GM12892 (cell line): ENCODE measurements at regions not wholly inside any gene's neighbourhood (a gene's known extent, or its start where the extent isn't known, plus 50 kb on each side); places are given as distances from the start of the nearest gene placed in this dataset.
A peak's percentile ranks its signal among the peaks of the same experiment; 100 is the strongest.

Source experiments
- DNase-seq: peaks from one replicate; pipeline ENCODE4 v3.0.0; 2011; ENCODE audit not compliant: insufficient read length
- FAIRE-seq: peaks from 2 replicates; lab custom pipeline; 2011; peaks lifted over from hg19 to GRCh38; lab: Jason Lieb, UNC
- POLR2A ChIP-seq: IDR thresholded peaks from 2 replicates; pipeline ENCODE4 v1.6.1; 2011; ENCODE audit warnings: low read depth, low read length, control low read depth
- POLR2AphosphoS5 ChIP-seq: IDR thresholded peaks from 2 replicates; pipeline ENCODE4 v1.6.1; 2011; ENCODE audit warnings: low read depth, low read length, control low read depth
- TAF1 ChIP-seq: IDR thresholded peaks from 2 replicates; pipeline ENCODE4 v1.6.1; 2011; ENCODE audit warnings: low read depth, mild to moderate bottlenecking, control low read depth, low read length, borderline replicate concordance

DNA sequence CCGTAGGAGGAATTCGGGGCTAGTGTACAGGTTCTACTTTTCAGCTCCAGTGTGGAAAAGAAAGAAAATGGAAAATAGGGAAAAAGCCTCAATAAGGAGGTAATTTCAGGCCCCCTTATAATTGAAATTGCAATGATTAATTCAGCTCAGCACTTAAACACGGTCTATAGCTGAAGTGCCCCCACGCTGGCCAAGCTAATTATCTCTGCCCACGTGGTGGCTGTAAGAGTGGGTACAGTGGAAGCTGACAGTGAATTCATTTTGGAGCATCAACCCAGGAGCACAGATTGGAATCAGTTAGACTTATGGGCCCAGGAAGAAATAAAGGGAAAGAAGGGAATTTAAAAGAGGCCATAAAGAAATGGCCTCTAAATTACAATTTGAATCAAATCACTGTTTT lies 631.1 kb upstream of the CPEB2 start:
- FAIRE-seq (no peak), DNase-seq (no peak)
- TF ChIP-seq POLR2A (no peak), POLR2AphosphoS5 (no peak), TAF1 (no peak)

DNA sequence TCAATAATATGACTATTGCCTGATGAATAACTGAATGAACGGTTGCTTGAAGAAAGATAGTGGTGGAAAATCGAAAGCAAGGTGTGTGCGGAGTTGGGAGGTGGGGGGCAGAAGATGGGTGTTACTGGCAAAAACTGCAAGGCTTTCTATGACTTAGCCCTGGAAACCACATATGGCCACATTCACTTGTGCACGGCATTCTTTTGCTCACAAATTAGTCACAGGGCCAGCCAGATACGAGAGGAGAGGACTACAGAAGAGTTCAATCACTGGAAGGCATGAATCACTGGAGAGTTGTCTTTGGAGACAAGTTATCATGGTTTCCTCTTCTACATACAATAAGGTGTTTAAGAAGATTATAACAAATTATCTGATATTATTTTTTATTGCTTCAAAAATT lies 626.5 kb upstream of the CPEB2 start:
- no peak for FAIRE-seq
- DNase-seq = no peak
- TF ChIP-seq POLR2AphosphoS5 (no peak), TAF1 (no peak), POLR2A (no peak)

DNA sequence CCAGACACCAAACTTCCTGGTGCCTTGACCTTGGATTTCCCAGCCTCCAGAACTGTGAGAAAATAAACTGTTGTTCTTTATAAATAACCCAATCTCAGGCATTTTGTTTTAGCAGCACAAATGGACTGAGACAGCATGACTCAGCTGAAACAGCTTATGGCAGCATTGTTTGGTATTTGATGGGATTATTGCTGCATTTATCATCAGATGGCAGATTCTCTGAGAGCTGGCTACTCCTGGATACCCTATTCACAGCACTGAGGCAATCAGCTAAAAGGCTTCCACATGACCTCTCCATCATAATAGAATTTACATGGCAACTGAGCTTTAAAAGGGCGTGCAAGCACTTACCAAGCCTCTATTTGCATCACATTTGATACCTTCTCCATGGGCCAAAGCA lies 623.1 kb upstream of the CPEB2 start:
- FAIRE-seq = no peak
- no peak for DNase-seq

DNA sequence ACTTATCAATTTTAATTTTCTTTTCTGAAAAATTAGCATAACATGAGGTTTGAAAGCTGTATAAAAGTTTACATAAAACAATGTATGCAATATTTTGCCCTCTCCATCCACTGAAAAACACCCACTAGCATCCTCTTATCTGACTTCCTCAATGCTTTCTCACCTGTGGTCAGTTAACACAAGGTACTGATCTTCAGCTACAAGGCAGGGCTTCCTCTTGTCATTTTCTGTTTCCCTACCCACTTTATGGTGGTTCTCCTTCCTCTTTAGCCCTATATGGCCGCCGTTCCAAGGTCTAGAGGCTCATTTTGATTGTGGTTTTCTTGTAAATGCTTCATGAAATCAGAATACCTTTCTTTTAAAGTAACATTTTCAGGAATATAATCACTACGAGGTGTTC lies 618.6 kb upstream of the CPEB2 start:
- FAIRE-seq = peak; percentile 27
- no peak for TF ChIP-seq TAF1
- no peak for TF ChIP-seq POLR2AphosphoS5
- TF ChIP-seq POLR2A = no peak

More for the DNA sequence above, 623.1 kb upstream of the CPEB2 start:
- TF ChIP-seq POLR2A (no peak), TAF1 (no peak), POLR2AphosphoS5 (no peak)

DNA sequence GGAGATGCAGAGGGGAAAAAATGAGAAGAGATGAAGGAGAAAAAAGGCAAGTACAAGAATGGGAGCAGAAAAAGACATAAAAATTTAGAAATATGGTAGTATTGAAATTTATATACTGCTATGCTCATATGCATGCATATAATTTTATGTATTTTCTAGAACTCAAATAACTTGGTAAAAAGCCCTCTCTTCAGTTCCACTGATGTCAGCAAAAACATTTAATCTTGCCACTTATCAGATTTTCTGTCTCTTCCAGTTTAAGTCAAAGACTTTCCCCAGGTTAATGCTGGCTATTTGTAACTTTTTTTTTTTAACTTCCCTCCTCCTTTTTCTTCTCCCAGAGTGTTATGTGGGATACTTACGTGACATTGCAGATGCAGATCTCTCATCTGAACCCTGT lies 617.5 kb upstream of the CPEB2 start:
- no peak for DNase-seq
- TF ChIP-seq POLR2AphosphoS5 (no peak), POLR2A (no peak), TAF1 (no peak)
- FAIRE-seq = no peak

More for the DNA sequence above, 618.6 kb upstream of the CPEB2 start:
- no peak for DNase-seq

DNA sequence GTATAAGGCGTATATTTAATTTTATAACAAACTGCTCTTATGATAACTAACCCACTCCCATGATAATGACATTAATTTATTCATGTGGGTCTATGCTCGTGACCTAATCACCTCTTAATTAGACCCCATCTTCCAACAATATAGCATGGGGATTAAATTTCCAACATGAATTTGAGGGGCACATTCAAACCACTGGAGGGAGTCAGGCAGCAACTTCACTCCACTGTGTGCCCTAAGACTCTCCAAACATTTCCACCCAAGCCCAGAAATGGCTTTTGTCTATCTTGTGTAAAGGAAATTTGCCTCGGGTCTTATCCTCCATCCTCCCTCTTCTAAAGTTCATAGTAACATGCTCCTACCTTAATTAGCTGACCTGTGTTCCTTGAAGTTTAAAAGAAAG lies 616.1 kb upstream of the CPEB2 start:
- no peak for FAIRE-seq
- no peak for DNase-seq
- TF ChIP-seq POLR2A = no peak

DNA sequence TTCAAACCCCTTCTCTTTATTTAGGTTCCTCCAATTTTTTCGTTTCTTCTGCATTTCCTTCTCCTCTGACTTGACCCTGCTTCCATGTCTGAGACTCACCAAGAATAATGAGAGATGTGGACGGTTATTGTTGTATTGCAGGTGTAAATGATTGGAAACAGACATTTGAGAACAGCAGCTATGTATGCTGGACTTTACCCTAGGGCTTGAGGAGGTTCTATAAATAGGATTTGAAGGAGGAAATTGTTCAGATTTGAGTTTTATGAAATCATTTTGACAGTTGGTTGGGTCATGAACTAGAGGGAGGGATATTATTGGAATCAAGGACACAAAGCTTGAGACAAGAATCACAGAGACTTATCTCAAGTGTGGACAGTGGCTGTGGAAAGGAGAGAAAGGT lies 614.6 kb upstream of the CPEB2 start:
- no peak for TF ChIP-seq POLR2AphosphoS5
- TF ChIP-seq TAF1 = no peak
- TF ChIP-seq POLR2A = no peak
- FAIRE-seq (no peak), DNase-seq (no peak)

DNA sequence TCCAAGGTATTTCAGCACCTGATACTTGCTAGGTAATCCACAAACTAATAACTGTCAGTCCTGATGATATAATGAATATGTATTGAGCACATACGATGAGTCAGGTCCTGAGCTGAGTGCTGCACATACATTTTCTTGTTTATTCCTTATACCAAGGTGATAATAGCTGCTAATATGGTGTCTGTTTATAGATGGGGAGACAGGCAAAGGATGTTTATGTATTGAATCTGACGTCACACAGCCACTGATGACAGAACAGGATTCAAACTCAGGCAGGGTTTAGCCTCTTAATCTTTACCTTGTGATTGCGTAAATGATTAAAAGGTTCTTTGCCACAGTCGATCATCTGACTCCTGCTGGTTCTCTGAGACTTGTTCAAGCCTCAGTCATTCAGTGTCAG lies 609.9 kb upstream of the CPEB2 start:
- no peak for TF ChIP-seq POLR2AphosphoS5
- TF ChIP-seq TAF1 = no peak
- no peak for TF ChIP-seq POLR2A
- FAIRE-seq = no peak
- DNase-seq = no peak

DNA sequence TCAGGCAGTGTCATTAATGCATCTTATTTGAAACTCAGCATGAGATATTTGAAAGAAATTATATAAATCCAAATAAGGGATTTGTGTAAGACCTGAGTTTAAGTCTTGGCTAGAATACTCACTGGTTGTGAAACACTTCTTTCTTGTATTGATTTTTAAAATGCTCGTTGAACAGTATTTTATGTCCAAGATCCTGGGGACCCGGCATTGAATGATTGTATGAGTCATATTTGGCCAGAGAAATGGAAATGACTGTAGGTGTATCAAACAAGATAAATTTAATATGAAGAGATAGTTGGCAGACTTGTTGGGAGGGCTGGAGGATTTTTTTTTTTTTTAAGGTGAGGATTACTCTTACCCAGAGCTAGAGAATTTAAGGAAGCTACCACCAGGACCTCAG lies 606.1 kb upstream of the CPEB2 start:
- FAIRE-seq = no peak
- TF ChIP-seq POLR2AphosphoS5 (no peak), TAF1 (no peak), POLR2A (no peak)
- no peak for DNase-seq

DNA sequence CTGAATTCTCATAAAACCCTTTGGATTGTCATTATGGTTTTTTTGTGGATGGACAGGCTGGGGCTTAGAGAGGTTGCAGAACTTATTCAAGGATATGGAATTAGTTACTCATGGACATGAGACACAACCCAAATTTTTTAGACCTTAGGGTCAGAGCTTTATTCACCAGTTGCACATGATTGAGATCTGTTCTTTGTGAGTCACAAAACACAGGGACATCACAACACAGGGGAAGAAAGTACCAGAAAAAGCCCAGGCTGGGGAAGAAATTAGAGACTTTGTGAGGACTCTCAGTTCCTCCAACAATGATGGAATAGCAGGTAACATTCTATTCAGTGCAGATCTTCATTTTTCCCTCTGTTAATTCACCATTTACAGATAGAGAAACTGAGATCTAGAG lies 602.4 kb upstream of the CPEB2 start:
- DNase-seq = no peak
- TF ChIP-seq POLR2AphosphoS5 (no peak), POLR2A (no peak), TAF1 (no peak)
- FAIRE-seq = no peak

DNA sequence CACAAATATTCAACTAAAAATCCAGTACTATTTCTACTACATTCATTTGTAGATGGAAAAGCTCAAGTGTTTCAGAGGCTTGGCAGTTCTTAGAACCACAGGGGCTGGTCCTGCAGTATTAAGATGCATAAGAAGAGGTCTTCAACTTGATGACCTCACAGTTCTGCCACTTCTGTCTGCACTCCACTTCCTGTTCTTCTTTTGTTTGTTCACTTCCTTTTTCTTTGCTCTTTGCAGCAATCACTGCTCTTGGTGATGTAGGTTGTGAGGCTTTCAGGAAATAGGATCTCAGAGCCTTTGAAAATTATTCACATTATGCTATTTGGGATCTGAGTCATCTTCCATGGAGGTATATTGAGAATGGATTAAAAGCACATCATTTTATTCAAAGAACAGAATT lies 602.0 kb upstream of the CPEB2 start:
- no peak for FAIRE-seq
- TF ChIP-seq TAF1 (no peak), POLR2AphosphoS5 (no peak), POLR2A (no peak)
- no peak for DNase-seq

DNA sequence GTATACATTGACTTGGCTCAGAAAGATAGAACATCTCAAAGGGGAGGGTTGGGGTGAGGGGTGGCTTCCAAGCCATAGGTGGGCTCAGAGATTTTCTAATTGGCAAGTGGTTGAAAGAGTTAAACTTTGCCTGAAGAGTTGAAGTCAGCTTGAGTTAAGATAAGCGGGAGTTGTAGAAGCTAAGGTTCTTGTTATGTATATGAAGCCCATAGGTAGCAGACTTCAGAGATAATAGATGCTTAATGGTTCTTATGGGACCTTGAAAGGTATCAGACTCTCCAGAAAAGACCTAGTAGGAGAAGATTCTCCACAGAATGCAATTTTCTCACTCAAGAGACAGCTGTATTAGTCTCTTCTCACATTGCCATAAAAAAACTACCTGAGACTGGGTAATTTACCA lies 599.1 kb upstream of the CPEB2 start:
- FAIRE-seq (no peak), DNase-seq (no peak)
- TF ChIP-seq POLR2AphosphoS5 (no peak), POLR2A (no peak)

DNA sequence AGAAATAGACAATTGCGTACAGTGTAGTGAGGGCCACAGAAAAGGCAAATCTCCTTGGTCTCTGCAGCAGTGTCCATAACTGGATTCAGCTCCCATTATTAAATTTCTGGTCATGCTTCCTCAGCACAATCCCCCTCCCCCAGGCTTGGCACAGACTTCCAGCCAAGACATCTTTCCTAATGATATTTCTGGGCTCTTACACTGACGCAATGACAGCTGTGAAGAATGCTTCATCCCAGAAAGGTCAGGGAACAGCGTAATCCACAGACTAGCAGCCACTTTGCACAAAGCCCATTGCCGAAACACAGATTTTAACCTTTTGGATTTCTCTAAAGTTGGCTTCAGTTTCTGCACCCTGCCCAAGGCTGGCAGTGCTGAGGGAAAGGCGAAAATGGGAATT lies 597.6 kb upstream of the CPEB2 start:
- FAIRE-seq = no peak
- no peak for DNase-seq
- no peak for TF ChIP-seq POLR2AphosphoS5
- TF ChIP-seq TAF1 = no peak
- no peak for TF ChIP-seq POLR2A

DNA sequence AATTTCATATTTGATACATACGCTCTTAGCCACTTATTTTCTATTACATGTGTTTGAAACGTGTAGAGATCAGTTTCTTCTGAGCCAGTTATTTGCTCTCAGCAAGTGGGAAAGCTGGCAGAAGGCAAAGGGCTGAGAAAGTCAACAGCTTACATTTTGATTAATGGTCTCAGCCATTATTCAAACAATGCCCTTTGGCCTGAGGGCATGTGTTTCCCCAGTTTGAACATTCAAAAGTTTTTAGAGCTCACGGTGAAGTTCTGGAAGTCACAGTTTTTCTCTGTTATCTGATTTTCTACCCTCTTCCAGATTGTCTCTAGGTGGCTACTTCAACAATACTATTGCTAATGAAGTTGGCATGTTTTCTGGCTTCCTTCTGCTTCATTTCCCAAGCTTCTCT lies 591.8 kb upstream of the CPEB2 start:
- no peak for TF ChIP-seq TAF1
- no peak for TF ChIP-seq POLR2AphosphoS5
- TF ChIP-seq POLR2A = no peak
- DNase-seq = no peak
- no peak for FAIRE-seq
